ENCODE measurements at regions not wholly inside any gene's neighbourhood (a gene's known extent, or its start where the extent isn't known, plus 50 kb on each side); places are given as distances from the start of the nearest gene placed in this dataset.
A peak's percentile ranks its signal among the peaks of the same experiment; 100 is the strongest.

GRCh38 chr2:128380961-128381938 is 62.6 kb upstream of the HS6ST1 start (continued):
- no peak for TF ChIP-seq HOXA7 (CRISPR knock-in tag; IDR thresholded peaks at IDR 0.05)
- TF ChIP-seq CBX1 (IDR thresholded peaks at IDR 0.05; ENCODE audit: low read depth) = peak; percentile 80
- peak; percentile 81 for TF ChIP-seq MED1 (CRISPR knock-in tag; IDR thresholded peaks at IDR 0.05)
- peak; percentile 77 for TF ChIP-seq ZNF331 (CRISPR knock-in tag; IDR thresholded peaks at IDR 0.05)
- peak; percentile 30; the same call in 1 of the 2 replicates for TF ChIP-seq ZNF121 (CRISPR knock-in tag; IDR thresholded peaks at IDR 0.05)
- no peak for TF ChIP-seq SAFB2 (CRISPR knock-in tag; IDR thresholded peaks at IDR 0.05; ENCODE audit: borderline replicate concordance, low read depth)
- no peak for TF ChIP-seq SYNCRIP (IDR thresholded peaks at IDR 0.05; ENCODE audit: insufficient read depth, low read depth, low read length)
- TF ChIP-seq NR2F1 (CRISPR knock-in tag; IDR thresholded peaks at IDR 0.05) = peak in 1 of 2 experiments; percentile 71; a peak in 1 of 4 replicates
- TF ChIP-seq ZNF616 (CRISPR knock-in tag; IDR thresholded peaks at IDR 0.05; ENCODE audit: low read depth) = no peak
- TF ChIP-seq RCOR2 (CRISPR knock-in tag; IDR thresholded peaks at IDR 0.05) = peak; percentile 64; the same call in 1 of the 2 replicates
- peak; percentile 94 for TF ChIP-seq SAP130 (CRISPR knock-in tag; IDR thresholded peaks at IDR 0.05; ENCODE audit: low read depth)
- TF ChIP-seq EED (CRISPR knock-in tag; IDR thresholded peaks at IDR 0.05) = no peak
- peak; percentile 63; the same call in 1 of the 2 replicates for TF ChIP-seq MXD3 (CRISPR knock-in tag; IDR thresholded peaks at IDR 0.05)
- no peak for TF ChIP-seq ZMAT5 (CRISPR knock-in tag; IDR thresholded peaks at IDR 0.05; ENCODE audit: borderline replicate concordance, low read depth)
- peak; percentile 72 for TF ChIP-seq ZFY (CRISPR knock-in tag; IDR thresholded peaks at IDR 0.05)
- 0 out of 2 replicates have a peak, but pooled peaks have one; percentile 46 for TF ChIP-seq FOSL2 (CRISPR knock-in tag; IDR thresholded peaks at IDR 0.05)
- TF ChIP-seq BCL6 (CRISPR knock-in tag; IDR thresholded peaks at IDR 0.05) = peak; percentile 60
- TF ChIP-seq YEATS4 (CRISPR knock-in tag; IDR thresholded peaks at IDR 0.05; ENCODE audit: borderline replicate concordance) = peak; percentile 59; the same call in 1 of the 2 replicates
- TF ChIP-seq ZNF609 (CRISPR knock-in tag; IDR thresholded peaks at IDR 0.05; ENCODE audit: borderline replicate concordance) = peak; percentile 76; the same call in 1 of the 2 replicates
- 0 out of 2 replicates have a peak, but pooled peaks have one; percentile 46 for TF ChIP-seq ZNF576 (CRISPR knock-in tag; IDR thresholded peaks at IDR 0.05)
- peak; percentile 79 for TF ChIP-seq GATAD2A (CRISPR knock-in tag; IDR thresholded peaks at IDR 0.05)
- TF ChIP-seq SIN3A (IDR thresholded peaks at IDR 0.05; ENCODE audit: borderline replicate concordance, low read depth, low read length) = peak; percentile 69; the same call in 1 of the 2 replicates
- TF ChIP-seq GABPA (IDR thresholded peaks at IDR 0.05; ENCODE audit: low read depth, low read length) = peak; percentile 43
- TF ChIP-seq GABPA (CRISPR knock-in tag; IDR thresholded peaks at IDR 0.05; ENCODE audit: low read depth) = peak; percentile 83
